GM19025 (cell line): ENCODE measurements at regions not wholly inside any gene's neighbourhood (a gene's known extent, or its start where the extent isn't known, plus 50 kb on each side); places are given as distances from the start of the nearest gene placed in this dataset.
"Not testable (repeated sequence)": the region's sequence is repeated elsewhere in the genome, so short reads cannot be mapped to it uniquely, and the experiment has no call there.

Source experiments
- ATAC-seq: cut with Tn5 transposase; IDR thresholded peaks from one replicate; pipeline ENCODE4 v1.9.1; 2021; ENCODE audit warnings: mild to moderate bottlenecking, low read depth, moderate library complexity; ENCODE audit not compliant: unreplicated experiment

DNA sequence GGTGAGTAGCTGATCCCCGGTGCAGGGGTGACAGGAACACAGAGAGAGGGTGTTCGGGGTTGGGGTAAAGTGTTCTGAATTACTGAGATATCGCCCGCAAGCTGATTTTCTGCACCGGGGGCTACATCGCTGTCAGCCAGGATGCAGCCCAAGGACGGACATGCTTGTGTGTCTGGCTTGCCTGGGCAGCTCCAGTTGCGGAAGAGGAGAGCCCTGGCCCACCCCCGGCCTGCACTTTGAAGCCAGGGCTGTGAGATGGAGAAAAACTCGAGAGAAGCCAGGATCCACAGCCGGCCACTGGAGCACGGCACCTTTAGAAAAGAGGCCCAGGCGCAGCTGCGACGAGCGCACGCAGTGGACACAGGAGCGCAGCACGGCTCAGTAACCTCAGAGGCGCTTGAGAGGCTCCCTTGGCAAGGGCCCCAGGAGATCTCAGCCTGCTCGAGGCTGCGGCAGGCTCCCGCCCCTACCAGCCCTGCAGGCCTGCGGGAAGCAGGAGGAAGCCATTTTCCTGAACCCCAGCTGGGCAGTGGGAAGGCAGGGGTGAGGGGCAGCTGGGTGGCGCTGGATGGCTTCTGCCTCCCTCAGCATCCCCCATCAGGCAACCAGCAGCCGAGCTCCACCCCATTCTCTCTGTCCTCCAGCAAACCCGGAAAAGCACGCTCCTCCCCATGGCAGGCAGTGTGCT, 59.2 kb downstream of the C9orf50 start:
- no peak for ATAC-seq

DNA sequence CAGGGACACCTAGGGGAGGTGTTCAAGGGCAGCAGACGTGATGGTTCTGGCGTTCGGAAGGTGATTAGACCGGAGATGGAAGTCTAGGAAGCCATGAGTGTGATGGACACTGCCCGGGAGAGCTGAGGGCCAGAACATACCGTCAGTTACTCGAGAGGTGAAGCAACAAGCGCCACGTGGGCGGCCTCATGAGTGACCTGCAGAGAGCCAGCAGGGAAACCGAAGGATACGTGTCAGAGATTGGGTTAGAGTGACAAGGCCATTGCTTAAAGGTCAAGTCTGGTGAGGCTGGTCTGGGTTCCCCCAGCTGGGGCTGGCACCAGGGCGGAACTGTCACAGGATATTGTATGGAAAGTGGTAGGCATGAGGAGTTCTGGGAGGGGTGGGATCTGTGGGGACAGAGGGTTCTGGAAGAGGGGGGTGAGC, 60.0 kb downstream of the C9orf50 start:
- ATAC-seq = no peak

DNA sequence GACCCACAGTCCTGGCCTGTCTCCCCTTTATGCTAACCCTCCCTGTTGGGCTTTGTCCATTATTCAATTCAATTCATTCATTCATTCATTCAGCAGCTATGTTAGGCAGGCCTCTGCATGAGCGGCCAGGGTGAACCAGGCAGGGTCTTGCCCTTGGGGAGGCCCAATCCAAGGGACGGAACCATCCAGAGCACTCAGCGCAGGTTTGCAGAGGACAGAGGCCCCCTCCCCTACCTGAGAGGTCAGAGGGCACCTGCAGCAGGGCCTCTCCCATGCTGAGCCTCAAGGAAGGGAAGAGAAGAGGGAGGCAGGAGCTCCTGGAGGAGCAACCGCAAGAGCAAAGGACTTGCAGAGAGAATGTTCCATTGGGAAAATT, 61.4 kb downstream of the C9orf50 start:
- ATAC-seq = no peak

DNA sequence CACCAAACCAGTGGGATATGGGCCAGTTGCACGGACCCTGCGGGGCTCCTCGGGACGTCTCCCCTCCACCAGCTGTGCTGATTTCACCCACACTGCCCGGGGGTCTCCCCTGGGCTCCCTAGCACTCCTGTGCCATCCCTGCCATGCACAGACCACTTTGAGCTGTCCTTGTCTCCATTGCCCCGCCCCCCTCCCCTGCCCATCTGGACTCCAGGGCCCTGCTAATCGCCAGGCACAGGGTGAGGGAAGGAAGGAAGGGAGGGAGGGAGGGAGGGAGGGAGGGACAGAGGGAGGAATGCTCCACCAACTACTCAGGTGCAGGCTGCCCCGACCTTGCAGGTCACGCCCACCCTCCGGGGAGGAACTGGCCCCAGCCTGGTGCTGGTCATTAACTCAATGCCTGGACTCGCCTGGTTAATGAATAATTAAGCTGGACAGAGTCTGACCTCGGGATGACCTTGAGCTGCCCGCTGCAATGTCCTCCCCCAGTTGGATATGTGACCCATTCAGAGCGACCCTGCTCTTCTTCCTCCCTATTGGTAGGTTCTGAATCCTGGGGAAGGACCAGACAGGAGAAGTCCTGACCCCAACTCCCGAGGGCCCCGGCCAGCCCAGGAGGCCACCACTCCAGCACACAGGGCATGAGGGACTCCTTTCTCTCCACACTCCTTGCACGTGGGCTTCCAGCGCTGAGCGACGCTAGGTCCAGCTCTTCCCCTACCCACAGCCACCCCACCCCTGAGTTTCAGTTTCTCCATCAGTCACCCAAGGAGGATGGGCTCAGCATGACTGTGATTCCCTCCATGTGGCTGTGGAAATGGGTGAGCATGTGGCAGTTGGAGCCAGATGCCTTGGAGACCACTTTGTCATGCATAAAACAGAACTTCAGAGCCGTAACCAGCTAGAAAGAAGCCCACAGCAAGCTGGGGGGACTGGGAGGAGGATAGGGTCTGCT, 62.1 kb downstream of the C9orf50 start:
- no peak for ATAC-seq

DNA sequence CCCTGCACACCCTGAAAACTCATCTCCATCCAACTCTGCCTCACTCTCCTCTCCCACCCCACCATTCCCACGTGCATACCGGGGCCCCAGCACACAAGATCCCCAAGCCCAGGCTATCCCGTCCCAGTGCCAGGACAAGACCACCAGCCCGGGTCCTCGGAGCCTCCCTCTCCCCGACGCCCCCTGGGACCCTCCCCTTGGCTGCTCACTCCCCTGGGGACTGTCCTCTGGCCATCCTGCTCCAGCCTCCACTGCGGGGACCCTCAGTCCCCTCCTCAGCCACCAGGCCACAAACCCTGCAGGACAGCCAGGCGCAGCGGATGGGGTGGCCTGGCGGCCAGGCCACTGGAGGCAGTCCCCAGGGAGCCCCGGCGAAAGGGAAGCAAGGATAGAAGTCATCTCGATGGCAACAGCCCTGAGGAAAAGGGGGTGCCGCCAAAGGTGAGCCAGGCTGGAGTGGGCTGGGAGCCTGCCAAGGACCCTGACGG, 62.8 kb downstream of the C9orf50 start:
- no peak for ATAC-seq

DNA sequence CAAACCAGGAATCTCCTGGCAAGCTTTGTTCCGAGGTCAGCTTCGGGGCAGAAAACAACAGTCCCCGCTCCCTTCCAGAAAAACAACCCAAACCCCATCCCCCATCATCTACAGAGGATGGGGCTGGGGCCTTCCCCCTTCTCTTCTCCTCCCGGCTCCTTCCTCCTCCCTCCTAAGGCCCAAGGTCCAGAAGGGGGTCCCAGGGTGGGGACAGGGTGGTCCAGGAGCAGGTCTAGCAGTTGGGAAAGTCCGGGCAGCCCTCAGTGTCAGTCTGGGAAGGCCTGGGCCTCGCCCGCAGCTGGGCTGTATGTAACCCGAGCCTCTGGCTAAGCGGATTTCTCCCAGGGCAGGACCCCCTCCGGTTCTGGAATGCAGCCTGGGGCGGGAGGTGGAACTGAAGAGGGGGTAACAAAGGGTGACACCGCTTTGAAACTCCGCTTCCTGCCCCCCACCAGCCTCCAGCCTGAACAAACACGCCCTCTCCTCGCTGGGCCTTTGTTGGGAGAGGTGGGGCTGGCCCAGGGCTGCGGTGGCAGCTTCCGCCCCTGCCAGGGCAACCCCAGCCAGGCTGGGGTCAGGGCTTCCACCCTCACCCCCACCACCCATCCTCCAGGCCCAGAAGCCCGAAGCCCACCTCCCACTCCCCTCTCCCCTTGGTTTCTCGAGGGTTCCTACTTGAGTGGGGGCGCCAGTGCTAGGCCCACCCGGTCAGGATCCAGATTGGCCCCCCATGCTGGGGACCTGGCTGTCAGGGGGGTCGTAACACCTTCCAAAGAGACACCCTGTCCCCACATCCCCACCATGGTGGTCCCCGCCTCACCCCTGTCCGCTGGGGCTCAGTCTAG, 63.5 kb downstream of the C9orf50 start:
- ATAC-seq = no peak

DNA sequence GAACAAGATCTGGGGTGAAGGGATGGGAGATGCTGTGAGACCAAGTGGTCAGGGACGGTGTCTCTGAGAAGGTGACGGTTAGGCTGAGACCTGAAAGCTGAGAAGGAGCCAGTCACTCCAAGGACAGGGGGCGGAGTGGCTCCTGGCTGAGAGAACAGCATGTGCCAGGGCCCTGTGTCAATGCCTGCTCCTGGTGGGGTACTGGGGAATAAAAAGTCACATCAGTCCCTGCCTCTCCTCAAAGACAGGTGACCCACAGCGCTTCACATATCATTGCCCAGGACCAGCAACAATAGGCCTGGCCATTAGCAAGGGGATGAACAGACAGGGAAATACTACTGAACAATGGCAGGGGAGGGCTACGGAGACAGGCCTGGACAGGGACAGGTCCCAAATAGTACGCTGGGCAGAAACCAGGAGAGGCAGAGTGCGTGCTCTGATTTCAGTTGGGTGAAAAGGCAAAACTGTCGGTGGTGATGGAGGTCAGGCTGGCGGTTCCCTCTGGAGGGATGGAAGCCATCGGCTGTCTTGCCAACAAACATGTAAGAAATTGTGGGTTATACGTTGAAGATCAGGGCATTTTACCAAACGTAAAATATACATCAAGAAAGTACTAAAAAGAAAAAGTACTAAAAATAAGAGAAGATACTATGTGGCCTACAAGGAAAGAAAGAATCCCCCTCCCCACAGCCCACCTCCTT, 64.3 kb downstream of the C9orf50 start:
- ATAC-seq = no peak

DNA sequence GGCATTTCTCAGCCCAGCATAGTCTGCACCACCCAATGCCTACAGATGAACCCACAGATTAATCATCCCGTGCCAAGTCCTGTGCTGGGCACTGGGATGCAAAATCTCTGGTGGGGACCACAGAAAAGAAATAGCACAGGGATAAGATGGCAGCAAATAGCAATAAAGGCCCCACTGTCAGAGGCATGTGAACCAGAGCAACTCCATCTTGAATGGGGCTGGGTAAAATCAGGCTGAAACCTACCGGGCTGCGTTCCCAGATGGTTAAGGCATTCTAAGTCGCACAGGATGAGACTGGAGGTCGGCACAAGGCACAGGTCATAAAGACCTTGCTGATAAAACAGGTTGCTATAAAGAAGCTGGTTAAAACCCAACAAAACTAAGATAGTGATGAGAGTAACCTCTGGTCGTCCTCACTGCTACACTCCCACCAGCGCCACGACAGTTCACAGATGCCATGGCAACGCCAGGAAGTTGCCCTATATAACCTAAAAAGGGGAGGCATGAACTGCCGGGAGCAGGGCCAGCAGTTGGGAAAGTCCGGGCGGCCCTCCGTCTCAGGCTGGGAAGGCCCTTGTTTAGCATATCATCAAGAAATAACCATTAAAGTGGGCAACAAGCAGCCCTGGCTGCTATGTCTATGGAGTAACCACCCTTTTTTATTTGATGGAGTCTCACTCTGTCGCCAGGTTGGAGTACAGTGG, 65.2 kb downstream of the C9orf50 start:
- no peak for ATAC-seq

DNA sequence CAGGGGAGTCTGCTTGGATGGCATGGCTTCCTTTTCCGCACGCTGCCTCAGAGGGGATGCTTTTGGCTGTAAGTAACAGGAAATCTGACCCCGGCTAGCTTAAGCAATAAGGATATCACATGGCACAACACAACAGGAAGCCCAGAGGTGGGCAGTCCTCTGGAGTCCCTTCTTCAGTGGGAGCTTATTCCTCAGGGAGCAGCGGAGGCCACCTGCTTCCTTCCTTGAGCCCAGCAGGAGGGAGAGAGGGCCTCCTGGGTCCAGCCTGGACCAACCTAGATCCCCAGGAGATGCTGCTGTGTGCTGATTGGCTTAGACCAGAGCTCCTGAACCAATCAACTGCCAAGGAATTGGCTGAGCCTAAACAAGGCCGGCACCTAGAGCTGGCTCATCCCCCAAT, 66.3 kb downstream of the C9orf50 start:
- no peak for ATAC-seq

DNA sequence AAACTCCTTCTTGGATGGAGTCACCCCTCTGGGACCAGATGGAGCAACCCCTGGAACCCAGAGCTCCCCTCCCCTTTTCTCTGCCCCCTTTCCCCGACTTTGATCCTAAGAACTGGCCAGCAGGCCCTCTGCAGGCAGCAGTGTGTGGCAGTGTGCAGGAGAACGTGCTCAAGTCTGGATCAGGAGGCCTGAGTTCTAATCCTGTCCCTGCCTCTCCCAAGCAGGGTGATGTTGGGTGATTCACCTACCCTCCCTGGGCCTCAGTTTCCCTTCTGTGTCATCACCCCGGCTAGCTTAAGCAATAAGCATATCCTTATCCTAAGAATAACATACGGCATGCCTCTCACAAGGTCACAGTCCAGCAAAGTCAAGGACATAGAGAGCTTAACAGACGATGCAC, 67.6 kb downstream of the C9orf50 start:
- ATAC-seq = no peak

DNA sequence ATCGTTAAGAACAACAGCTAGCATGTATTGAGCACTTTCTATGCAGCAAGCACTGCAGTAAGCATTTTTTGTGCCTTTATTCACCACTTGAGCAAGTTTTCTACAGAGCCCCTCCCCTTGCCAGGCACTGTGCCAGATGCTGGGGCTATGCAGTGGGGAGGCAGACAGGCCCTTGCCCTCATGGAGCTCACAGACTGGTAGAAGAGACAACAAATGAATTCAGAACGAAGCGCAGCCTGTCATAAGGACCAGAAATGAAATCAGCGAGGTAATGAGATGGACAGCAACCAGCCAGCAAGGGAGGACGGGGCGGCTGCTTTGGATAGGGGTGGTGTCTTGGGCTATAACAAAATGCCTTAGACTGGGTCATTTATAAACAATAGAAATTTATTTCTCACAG, 68.8 kb downstream of the C9orf50 start:
- ATAC-seq = no peak

DNA sequence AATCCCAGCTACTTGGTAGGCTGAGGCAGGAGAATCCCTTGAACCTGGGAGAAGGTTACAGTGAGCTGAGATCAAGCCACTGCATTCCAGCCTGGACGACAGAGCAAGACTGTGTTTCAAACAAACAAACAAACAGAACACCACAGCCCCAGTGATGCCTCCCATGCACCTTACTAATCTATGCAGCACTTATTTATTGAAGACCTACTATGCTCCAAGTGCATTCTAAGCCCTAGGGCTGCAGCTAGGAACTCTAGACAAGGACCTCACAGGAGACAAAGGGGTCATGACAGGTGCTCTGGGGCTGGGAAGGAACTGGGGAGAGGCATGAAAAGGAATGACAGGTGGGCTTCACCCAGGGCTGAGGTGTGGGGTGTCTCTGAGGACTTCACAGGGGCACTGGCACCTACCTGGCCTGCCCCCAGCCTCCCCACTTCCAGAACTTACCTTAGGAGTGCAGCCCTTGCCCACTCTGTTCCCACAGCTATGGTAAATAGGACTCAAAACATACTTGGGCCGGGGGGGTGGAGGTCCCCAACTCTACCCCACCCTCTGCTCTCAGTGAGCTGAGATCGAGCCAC, 69.4 kb downstream of the C9orf50 start:
- ATAC-seq = no peak

DNA sequence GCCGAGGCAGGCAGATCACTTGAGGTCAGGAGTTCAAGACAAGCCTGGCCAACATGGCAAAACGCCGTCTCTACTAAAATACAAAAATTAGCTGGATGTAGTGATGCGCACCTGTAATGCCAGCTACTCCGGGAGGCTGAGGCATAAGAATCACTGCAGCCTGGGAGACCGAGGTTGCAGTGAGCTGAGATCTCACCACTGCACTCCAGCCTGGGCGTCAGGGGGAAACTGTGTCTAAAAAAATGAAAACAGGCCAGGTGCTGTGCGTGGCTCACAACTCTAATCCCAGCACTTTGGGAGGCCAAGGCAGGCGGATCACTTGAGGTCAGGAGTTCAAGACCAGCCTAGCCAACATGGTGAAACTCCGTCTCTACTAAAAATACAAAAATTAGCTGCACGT, 69.9 kb downstream of the C9orf50 start:
- not testable (repeated sequence) for ATAC-seq

DNA sequence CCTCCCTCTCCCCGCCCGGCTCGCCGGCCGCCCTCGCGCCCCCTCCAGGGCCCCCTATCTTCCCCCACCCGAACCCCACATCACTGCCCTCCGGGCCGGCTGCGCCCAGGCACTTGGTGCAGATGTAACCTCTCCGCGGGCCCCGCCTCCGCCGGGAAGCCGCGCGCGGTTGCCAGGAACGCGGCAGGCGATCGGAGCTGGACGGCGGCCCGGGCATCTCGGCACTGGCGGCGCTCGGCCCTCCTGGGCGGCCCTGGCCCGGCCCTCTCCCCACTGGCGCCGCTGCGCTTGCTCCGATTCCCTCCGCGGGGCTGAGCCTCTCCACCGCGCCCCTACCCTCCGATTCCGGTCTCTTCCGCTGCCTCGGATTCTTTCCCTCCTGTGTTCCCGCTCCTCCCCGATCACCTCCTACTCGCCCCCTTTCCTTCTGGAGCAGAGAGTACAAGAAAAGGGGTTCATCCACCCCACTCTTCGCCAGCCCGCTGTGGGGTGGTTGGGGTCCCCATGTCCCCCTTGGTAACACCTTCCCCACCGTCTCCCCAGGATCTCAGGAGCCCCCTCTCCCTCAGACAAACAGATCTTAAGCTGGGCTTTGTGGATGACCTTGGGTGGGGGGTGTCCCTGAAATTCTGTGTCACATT, 70.6 kb downstream of the C9orf50 start:
- ATAC-seq = no peak

DNA sequence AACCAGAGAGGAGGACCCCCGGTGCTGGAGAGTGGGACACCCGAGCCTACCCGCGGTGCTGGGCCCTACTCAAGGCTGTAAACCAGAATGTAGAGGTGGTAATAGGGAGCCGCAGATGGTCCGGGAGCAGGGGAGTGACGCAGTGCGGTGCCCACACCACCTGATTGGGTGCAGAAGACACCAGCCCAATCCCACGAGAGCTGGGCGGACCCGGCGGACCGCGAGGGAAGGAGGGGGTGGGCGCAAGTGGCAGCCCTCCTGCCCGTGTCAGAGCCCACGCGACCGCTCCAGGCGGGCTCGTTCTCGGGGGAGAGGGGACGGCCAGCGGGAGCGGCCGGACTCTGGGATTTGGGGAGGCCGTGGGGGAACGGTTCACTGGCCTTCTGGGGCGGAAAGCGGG, 71.2 kb downstream of the C9orf50 start:
- ATAC-seq = no peak

DNA sequence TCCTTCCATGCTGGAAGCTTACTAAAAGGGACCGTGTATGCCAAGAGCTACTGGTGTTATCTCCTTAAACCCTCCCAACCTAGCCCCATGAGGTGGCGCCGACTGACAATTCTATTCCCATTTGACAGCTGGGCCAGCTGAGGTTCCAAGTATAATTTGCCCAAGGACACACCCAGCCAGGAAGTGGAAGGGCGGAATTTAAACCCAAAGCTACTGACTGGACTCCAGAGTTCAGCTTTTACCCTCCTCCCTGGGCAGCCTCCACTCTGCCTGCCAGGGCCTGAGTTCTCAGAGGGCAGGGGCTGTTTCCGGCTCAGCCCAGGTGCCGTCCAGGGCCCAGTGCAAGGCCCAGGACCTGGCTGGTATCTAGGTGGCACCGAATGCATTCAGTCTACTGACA, 71.8 kb downstream of the C9orf50 start:
- ATAC-seq = no peak

DNA sequence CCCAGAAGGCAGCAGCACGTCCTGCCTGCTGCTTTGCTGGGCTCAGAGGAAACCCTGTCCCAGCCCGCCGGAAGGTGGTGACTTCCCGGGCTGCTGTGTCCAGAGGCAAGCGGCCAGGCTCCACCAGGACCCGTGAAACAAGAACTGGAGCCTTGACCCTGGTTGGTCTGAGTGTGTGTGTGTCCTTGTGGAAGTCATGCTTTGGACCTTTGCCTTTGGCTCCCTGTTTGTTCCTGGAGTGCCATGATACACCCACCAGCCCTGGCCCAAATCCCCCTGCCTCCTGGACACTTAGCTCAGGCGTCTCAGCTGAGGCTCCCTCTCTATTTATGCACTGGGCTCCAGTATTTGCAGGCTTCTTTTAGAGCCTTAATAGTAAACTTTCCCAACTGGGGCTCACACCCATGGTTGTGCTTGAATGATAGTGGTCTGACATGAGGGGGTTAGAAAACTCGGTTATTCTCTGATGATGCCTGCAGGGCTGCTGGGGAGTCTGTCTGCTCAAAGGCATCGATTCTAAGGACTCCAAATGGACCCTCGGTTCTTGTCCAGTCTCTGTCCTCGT, 72.2 kb downstream of the C9orf50 start:
- no peak for ATAC-seq

DNA sequence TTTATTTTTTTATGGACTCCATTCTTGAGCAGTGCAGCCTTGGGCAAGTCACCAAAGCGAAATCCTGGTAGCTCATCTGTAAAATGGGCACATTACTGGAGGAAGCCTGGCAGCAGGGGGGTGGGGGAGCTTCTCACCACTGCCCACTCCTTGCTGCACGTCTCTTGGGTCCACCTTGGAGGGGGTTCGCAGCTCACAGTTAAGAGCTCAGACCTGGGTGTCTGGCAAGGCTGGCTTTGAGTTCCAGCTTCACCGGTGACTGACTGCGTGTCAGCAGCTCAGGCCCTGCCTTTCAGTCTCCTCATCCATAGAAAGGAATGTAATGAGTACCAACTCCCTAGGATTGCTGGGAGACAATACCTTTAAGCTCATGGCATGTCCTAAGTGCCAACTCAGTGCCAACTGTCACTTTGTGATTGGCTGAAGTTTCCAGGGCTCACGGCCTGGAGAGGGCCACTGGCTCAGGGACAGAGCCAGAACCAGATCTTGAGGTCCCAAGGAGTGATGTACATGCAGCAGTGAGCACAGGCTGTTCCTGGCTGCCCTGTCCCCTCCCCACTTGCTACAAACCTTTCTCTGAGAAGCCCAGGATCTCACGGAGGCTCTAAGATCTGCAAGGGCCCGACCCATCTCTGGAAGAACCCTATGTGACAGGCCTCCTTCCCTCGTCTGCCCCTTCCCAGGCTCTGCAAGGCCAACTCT, 72.9 kb downstream of the C9orf50 start:
- ATAC-seq = no peak
